ENCODE measurements at regions not wholly inside any gene's neighbourhood (a gene's known extent, or its start where the extent isn't known, plus 50 kb on each side); places are given as distances from the start of the nearest gene placed in this dataset.

- no peak for DNase-seq (ENCODE audit: low spot score)
Observed at GRCh38 chr2:52936029-52936428, 831.6 kb upstream of the CHAC2 start.

GRCh38 chr2:52934920-52935640 is 832.5 kb upstream of the CHAC2 start:
- DNase-seq (ENCODE audit: low spot score) = no peak

- DNase-seq (ENCODE audit: low spot score) = no peak
Observed at GRCh38 chr2:52934323-52934898, 833.2 kb upstream of the CHAC2 start.

DNA sequence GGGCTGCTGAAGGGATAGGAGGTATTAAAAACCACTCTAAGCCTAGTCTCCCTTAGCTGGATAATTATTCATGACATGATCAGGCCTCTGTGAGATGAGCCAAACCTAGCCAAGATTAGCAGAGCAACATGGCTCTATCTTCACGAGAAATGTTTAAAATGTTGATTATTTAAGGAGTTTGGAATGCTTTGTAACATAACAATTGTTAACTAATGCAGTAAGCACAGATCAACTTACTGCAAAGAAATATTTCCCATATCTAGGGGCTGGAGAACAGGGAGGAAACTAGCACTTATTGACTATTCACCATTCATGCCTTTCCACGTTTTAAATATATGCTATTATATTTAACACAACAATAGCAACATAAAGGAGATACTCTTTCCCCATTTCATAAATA is 833.7 kb upstream of the CHAC2 start:
- DNase-seq (ENCODE audit: low spot score) = no peak

DNA sequence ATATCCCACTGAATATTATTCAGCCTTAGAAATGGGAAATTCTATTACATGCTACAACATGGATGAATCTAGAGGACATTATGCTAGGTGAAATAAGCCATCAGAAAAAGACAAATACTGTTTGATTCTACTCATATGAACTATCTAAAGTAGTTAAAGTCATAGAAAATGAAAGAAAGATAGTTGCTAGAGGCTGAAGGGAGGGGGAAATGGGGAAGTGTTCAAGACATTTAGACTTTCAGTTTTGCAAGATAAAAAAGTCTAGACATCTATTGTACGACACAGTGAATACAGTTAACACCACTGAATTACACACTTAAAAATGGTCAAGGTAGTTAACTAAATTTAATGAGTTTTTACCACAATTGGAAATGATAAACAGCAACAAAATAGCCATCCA is 835.9 kb upstream of the CHAC2 start:
- DNase-seq (ENCODE audit: low spot score) = no peak

- no peak for DNase-seq (ENCODE audit: low spot score)
Observed at GRCh38 chr2:52929412-52929811, 838.2 kb upstream of the CHAC2 start.

GRCh38 chr2:52919673-52920072 is 847.9 kb upstream of the CHAC2 start:
- no peak for DNase-seq (ENCODE audit: low spot score)

DNA sequence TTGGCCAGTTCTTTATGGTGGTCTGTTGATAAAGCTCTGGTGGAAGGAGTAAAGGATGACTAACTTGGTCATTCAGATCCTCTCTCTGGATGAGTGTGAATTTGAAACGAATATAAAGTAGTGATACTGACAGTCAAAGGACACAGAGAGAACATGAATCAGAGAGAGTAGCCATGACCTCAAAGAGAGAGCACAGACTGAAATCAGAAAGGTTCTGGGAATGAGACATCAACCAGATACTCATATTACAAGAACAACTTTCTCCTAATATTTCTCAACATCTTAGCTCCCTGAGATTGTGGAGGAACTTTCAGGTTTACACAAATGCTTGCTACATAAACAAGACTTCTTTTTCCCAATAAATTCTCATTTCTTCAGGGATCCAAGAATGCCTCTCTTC is 849.1 kb upstream of the CHAC2 start:
- no peak for DNase-seq (ENCODE audit: low spot score)

- DNase-seq (ENCODE audit: low spot score) = no peak
Observed at GRCh38 chr2:52916981-52917380, 850.6 kb upstream of the CHAC2 start.

- no peak for DNase-seq (ENCODE audit: low spot score)
Observed at GRCh38 chr2:52904355-52904891, 863.2 kb upstream of the CHAC2 start.

- no peak for DNase-seq (ENCODE audit: low spot score)
Observed at GRCh38 chr2:52897511-52898044, 870.0 kb upstream of the CHAC2 start.

GRCh38 chr2:52895726-52896340 is 871.8 kb upstream of the CHAC2 start:
- DNase-seq (ENCODE audit: low spot score) = no peak

DNA sequence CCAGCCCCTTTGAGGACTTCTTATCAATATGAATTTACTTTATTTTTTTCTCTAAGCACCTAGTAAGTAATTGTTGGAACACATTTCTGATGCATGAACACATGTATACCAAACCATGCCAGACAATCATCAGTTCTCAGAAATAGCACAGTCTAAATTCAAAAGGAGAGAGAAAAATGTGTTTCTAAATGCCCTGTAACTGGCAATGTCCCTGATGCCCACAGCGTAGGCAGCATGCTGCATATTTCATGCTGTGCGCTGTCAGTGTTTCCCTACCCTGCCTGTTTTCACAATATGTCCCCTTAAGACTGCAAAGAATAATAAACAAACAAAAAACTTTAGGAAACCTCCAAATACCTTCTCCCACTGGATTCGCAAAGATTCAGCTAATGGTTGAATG is 881.0 kb upstream of the CHAC2 start:
- no peak for DNase-seq (ENCODE audit: low spot score)

DNA sequence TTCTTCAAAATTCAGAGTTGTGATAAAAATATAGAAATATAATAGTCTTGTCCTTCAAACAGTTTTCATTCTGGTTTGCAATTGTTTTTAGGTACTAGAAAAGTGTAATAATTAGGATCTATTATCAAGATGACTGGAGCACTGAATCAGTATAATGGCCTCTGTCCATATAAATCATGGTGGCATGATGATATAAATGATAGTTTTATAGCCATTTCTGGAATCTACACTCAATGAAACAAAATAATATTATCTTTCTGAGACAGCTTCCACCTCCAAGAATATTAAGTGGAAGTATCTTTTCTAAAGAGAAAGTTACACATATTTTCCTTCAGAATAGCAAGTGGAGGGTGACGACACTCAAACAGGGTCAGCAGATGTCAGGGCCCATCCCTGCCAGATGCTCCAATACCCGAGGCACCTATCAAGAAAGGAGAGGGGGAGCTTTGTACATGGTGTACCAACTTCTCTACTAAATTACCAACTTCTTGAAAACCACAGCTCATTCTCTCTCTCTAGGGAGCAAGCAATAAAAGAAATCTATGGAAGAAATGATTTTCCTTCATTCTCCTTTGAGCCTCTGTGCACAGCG is 882.7 kb upstream of the CHAC2 start:
- DNase-seq (ENCODE audit: low spot score) = no peak

DNA sequence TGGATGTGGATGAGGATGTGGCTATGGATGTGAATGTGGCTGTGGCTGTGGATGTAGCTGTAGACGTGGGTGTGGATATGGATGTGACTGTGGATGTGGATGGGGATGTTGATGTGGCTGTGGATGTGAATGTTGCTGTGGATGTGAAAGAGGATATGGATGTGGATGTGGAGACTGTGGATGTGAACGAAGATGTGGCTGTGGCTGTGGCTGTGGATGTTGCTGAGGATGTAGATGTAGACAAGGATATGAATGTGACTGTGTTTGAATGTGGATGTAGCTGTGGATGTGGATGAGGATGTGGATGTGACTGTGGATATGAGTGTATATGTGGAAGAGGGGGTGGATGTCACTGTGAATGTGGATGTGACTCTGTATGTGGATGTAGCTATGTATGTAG is 884.6 kb upstream of the CHAC2 start:
- no peak for DNase-seq (ENCODE audit: low spot score)

- DNase-seq (ENCODE audit: low spot score) = no peak
Observed at GRCh38 chr2:52881606-52882005, 886.0 kb upstream of the CHAC2 start.

DNA sequence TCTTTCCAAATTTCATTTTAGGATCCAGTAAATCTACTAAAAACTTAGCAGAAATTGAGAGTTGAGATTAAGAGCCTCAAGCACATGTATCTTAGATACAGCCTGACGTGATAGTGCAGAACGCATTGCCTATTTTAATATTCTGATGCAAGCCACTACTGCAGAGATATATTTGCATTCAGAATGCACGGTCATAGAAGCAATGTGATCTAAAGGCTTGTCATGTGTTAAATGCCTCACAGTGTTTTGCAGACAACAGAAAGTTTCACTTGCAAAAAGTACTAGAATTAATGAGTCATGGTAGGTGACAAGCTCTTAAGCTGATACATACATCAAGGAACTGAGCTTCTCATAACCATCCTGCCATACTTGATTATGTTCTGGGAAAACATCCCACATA is 886.7 kb upstream of the CHAC2 start:
- no peak for DNase-seq (ENCODE audit: low spot score)

DNA sequence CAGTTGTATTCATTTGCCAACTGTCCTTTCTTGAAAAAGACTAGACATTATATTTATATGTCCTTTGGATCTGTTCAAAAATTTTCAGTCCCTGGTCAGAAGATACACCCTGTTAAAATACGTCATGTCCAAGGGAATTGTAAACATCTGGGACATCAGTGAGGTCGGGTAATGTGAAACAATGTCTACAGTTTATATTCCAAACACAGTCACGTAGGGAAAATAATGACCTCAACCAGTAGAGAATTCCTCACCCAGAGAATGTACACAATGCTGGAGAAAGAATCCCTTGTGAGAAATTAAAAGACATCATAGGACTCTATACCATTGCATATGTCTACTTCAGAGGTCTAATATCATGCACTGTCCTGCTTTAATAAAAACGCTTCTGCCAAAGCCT is 888.0 kb upstream of the CHAC2 start:
- DNase-seq (ENCODE audit: low spot score) = no peak

DNA sequence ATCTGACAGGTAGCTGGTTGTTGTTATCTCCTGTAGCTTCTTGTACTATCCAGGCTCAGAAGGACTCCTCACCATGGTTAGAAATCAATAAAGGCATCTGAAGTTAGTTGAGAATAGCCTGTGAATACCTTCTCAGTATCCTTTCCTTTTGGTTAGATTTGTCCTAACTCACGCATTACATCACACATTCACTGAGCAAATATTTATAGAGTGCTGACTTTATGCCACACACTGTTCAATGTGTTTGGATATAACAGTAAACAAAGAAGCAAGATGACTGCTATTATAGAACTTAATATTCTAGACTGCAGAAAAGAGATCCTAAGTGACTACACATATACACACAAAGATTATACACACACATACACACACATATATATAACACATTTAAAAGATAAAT is 889.9 kb upstream of the CHAC2 start:
- no peak for DNase-seq (ENCODE audit: low spot score)

DNA sequence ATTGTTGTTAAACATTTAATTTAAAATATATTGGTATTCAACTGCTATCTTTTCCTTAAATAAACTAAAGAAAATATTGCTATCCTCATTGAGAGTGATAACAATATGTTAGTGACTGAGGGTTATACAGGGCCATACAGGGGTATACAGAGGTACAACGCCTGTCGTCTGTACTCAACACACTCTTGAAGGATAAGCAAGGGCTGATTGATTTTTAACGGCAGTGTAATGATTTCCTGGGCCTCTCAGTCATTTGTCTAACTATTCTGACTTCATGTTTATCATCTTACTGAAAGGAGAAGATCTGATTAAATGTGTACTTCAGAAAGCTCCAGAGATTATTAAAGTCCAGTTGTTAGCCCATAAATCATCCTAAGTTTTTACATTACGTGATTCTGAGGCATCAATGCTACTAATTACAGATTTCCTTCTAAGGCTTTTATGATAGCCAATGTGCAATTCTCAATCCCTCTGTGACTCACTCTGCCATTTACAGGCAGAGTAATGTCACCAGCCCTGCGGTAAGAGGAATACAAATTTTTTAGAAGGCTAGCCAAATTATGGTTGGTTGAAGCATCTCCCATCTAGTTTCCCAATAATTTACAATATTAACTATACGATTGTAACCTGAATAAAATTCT is 893.0 kb upstream of the CHAC2 start:
- DNase-seq (ENCODE audit: low spot score) = no peak

- no peak for DNase-seq (ENCODE audit: low spot score)
Observed at GRCh38 chr2:52862801-52863200, 904.8 kb upstream of the CHAC2 start.

- DNase-seq (ENCODE audit: low spot score) = no peak
Observed at GRCh38 chr2:52861596-52861995, 906.0 kb upstream of the CHAC2 start.
